Activated naive CD4-positive, alpha-beta T cell treated with Interleukin-2 at 50 U/mL for 16 hours (primary cell): ENCODE measurements at regions not wholly inside any gene's neighbourhood (a gene's known extent, or its start where the extent isn't known, plus 50 kb on each side); places are given as distances from the start of the nearest gene placed in this dataset.
"Not testable (repeated sequence)": the region's sequence is repeated elsewhere in the genome, so short reads cannot be mapped to it uniquely, and the experiment has no call there.

Source experiments
- DNase-seq: peaks from one replicate; pipeline ENCODE4 v3.0.0-alpha.2; 2020

DNA sequence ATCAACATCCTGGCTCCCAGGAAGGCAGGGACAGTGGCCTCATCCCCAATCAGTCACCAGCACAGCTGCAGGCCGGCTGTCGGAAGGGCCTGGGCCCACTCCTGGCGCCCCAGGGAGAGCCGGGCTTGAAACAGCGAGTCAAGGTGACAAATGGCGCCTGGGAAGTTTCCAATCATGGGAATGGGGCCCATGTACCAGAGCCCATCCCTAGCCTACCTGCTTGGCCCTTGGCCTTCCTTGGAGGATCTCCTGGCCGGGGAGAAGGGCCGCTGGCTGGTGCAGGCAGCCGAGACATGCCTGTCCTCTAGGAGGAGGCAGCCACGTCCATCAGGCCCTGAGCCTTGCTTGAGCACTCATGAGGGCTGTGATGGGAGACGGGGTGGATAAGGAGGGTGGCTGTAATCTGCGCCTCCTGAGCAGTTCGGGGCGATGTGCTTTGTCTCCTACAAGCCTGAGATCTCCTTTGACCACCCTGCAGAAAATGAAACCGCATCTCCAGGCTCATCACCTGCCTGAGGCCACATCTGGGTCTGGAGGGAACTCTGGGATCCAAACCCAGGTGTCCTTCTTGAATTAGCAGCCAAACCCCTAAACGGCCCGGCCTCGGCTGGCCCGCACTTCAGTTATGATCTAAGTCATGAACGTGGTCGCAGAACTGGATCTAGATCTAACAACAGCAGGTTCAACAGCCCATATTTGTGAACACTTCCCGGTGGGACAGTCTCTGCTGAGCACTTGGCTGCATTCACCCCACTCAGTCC, 862.0 kb downstream of the TBC1D22A start:
- DNase-seq, result no peak

DNA sequence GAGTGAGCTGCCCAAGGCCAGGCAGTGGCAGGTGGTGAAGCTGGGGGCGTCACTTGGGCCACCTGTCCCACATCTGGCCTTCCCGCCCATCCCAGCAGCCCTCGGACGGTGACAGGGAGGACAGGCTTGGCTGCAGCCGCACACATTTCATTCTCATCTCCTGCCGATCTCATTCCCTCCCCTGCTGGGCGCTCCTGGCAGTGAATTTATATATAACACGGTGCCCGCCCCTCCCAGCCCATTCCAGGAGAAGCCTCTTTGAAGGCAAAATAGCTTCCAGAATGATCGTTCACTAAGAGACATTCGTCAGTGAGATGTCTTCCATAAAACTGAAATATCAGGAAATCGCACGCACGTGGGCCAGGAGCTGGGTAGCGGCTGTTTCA, 861.3 kb downstream of the TBC1D22A start:
- DNase-seq, result no peak

DNA sequence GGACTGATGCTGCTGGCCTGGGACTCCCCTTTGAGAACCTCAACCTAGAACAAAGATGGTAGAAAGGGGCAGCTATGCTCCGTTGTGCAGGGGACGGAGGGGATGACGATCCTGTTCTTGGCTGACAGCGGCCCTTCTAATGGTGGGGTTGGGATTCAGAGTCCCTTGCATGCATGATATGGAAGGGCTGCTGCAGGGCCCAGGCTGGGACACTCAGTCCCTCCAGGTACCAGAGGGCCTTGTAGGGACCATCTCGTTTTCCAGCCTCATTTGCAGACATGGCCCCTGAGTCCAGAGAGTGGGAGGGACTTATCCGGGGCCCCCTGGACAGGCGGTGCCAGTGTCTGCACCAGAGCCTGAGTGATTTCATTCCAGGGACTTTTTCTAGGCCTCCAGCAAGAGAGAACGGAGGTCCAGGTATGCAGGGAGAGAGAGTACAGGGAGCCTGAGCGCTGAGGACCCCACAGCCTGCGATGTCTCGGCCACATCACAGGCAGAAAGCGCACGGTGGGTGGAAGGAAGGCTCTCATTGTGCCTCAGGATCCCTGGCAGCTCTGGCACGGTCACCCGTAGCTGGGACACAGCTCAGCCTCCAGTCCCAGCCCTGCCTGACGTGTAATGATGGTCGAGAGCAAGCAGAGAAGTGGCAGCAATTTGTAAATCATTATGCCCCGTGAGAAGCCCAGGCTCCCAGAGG, 860.8 kb downstream of the TBC1D22A start:
- no peak for DNase-seq

DNA sequence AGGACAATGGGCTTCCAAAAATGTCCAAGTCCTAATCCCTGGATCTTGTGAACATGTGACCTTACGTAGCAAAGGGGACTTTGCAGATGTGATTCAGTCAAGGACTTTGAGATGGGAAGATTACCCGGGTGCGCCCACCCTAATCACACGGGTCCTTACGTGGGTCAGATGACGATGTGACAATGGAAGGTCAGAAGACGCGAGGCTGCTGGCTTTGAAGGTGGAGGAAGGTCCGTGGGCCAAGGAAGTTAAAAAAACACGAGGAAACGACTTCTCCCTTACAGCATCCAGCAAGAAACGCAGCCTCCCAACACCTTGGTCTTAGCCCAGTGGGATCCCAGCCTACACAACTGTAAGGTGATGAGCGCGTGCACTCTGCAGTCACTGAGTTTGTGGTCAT, 860.1 kb downstream of the TBC1D22A start:
- DNase-seq, result no peak

DNA sequence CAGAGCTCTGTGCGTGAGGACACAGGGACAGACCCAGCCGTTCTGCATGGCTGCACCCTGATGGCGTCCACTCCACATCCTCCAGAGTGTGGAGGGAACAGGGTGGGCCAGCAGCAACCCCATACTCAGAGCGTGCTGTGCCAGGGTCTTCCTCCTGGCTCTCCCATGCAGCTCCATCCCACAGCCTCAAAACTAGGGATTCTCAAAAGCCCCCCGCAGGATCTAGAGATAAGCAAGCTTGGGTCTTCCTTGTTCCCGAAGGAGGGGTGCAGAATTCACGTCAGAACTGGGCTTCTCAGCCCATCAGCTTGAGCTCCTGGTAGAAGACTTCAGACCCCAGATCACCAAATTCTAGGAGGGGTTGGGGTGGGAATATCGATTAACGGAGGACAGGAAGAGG, 858.8 kb downstream of the TBC1D22A start:
- no peak for DNase-seq

DNA sequence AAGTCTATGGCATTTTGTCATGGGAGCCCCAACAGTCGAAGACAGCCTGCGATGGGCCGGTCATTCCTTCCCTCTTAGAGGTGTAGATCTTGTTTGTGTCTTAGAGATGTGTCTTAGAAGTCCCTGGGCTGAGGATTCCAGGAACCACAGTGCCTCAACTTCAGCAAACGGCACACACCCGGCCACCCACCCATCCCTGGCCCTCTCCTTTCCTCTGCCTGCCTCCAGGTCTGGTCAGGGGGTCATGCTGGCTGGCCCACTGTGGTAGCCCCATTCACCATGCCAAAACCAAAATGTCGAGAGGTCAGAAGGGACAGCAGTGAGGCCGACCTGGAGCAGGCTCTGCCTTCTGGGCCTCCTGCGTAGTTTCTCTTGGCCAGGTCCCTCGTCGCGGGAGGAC, 857.9 kb downstream of the TBC1D22A start:
- no peak for DNase-seq

DNA sequence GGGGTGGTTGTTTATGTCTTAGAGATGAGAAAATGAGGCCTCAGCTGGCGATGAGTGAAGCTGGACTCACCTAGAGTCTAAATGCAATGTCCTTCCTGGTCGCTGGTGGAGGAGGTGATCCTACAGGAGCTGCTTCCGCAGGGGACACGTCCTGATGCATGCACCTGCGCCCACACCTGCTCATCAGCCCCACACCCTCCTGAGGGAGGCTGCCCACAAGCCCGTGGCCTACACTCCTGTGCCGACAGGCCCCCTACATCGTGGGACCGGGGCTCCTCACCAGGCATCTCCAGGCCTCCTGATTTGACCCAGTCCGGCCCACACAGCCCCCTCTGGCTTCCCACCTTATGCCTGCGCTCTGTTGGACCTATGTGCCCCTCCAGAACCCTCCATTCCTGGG, 857.2 kb downstream of the TBC1D22A start:
- DNase-seq, result no peak

DNA sequence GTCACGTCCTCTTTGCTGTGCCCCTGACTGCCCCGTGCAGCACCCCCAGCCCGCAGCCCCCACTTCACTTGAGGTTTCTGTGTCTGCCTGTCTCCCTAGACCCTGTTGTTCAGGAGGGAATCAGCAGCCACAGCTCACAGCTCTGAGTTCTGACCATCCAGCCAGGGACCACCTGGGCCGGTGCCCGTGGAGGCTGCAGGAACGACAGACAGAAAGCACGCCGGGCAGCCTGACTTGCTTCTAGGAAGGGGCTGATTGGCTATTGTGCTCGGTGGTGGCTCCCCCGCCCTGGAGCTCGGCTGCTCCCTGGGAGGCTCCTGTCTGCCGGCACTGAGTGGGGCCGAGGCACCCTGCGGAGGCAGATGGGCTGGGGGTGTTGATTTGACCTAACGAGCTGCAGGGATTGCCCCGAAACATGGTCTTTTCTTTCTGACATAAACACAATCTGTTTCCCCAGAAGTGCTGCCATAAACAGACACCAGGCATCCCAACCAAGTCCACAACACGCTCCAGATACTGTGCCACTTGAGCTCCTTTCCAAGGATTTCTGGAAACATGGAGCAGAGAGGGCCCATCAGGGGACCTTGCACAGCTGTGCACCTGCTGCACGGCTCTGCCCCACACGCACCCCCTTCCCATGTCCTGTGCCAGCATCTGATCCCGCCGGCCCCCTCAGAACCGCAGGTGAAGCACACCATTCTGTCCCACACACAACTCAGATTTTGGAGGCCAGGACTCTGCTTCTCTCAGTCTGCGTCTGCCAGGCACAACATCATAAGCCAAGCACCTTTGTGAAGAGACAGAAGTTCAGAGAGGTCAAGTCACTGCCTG, 855.9 kb downstream of the TBC1D22A start:
- no peak for DNase-seq

DNA sequence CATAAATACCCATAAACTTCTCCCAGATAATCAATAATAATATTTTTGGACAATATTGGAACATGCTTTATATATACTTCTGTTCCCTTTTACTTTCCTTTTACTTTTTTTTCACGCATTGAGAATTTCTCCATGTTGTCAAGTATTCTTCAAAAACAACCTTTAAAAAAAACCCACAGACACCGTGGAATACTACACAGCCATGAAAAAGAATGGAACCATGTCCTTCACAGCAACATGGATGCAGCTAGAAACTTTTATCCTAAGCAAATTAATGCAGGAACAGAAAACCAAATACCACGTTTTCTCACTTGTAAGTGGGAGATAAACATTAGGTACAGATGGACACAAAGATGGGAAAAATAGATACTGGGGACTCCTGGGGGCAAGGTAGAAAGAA, 854.7 kb downstream of the TBC1D22A start:
- no peak for DNase-seq

DNA sequence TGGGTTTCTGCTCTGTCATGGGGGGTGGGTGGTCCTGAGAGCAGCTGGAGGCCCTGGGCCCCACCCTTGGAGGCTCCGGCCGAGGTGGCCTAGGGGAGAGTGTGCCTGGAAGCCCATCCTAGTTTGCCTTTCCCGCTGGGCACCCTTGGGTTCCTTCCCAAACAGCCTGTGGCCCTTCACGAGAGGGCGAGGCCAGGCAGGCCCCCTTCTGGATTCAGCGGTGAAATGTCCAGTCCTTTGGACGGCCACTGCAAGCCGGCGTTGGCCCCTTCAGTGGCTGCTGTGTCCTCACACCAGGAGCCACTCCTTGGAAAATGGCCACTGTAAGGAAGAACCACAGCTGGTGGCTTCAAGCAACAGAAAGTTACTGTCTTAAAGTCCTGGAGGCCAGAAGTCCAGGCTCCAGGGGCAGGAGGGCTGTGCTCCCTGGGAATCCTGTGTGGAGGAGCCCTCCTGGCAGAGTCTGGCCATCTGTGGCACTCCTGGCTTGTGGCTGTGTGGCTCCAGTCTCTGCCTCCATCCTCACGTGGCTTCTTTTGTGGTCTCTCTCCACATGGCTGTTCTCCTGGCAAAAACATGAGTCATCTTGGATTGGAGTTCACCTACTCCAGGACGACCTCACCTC, 854.1 kb downstream of the TBC1D22A start:
- DNase-seq, result no peak

DNA sequence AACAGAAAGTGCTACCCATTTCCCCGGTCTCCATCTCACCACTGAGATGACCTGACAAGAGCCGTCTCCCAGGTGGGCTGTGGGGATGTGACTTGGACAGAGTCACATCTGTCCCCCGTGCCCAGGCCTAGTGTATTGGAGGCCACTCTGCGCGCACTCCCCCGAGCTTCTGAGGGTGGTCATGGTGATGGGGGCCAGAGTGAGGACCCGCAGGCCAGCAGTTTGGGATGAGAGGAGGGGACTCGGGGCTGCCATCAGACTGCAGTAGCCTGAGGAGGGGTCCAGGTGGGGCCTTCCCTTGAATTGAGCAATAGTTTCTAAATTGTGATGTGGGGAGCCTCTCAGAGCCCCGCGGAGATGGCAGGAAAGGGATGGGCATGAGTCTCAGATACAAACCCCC, 852.6 kb downstream of the TBC1D22A start:
- no peak for DNase-seq

DNA sequence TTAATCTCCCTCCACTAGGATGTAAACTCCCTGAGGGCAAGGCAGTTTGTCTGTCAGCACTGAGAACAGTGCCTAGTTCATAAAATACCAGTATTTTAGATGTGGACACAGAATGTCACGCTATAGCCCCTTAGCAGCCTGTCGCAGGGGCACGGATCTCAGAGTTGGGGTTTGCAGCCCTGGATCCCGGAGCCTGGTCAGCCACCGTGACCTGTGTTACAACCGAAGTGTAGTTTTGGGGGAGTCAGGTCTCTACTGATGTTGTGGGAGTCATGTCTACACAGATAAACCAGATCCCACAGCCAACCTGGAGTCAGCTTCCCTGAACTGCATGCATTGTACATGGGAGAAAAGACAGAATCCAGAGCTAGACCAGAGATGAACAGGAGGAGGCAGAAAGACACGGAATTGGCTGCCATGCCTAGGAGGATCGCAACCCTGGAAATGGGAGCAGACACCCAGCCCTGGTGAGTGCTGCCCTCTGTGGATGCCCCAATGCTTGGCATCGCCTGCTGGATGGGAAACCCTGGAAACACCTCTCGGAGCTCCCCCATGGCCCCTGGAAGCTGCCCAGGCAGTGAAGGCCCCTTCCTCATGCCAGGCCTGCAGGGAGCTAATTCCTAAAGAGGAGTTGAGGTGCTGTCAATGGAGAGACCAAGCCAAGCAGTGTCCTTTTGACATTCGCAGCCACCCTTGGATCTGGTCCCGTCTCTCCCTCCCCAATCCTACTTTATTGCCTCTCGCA, 851.3 kb downstream of the TBC1D22A start:
- no peak for DNase-seq

DNA sequence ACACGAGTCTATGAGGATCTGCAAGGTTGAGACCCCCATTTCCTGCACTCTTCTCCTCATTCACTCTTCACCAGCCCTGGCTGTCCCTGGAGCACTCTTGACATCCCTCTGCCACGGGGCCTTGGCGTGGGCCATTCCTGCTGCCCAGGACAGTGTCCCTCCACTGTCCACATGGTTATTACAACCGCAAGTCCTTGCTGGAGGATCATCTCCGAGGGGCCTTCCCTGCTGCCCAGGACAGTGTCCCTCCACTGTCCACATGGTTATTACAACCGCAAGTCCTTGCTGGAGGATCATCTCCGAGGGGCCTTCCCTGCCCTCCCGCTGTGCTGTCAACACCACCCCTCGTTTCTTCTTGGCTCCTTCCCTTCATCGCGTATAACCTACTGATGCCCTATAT, 850.7 kb downstream of the TBC1D22A start:
- not testable (repeated sequence) for DNase-seq

DNA sequence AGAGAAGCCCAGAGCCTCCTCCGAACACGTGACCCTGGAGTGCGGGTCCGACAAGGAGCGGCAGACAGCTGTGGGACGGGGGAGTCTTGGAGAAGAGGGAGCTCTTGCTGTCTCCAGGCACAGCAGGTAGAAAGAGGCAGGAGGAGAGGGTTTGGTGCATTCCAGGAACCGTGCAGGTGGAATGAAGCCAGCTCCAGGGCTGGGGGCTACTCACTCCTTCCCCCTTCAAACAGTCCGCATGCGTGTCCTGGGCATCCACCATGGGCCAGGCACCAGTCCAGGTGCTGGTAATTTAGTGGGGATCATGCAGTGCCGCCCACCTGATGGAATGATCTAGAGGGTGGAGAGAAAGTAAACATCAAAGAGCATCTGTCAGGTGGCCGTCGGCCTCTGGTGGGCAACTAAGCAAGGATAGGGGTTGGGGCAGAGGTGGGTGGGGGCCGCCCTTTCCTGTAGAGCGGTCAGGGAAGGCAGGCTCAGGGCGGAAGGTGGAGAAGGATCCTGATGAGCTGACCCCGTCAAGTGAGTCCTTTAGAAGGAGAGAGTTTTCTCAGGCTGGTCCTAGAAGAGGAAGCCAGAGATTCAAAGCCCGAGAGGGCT, 850.0 kb downstream of the TBC1D22A start:
- DNase-seq, result no peak

DNA sequence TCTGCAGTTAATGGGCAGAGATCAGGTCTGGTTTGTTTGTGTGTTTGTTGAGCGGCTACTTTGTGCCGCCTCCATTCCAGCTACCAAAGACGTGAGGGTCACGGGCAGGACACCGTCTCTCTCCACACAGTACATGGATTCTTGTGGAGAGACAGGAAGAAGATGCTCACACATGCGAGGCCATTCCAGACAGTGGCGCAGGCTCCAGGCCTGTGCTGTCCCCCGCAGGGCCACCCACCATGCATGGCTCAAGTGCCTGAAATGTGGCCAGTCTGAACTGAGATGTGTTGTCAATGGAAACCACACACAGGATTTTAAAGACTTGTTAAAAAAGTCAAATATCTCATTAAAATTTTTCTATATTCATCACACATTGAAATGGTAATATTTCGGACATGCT, 848.3 kb downstream of the TBC1D22A start:
- no peak for DNase-seq

DNA sequence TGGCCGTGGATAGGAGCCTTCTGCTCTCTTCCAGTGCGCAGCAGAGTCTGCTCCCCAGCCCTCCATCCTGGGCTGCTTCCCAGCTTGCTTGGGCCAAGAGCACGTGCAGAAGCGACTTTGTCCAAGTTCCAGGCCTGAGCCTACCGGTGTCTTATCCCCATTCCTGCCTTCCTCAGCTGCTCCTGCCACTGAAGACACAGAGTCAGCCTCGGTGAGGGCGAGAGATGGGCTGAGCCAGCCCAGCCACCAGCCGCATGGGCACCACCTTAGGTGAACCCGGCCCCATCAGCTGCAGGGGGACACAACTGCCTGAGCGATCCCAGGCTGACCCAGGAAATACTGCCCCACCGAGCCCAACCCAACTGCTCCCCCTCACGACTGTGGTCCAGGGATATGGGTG, 847.8 kb downstream of the TBC1D22A start:
- DNase-seq, result no peak

DNA sequence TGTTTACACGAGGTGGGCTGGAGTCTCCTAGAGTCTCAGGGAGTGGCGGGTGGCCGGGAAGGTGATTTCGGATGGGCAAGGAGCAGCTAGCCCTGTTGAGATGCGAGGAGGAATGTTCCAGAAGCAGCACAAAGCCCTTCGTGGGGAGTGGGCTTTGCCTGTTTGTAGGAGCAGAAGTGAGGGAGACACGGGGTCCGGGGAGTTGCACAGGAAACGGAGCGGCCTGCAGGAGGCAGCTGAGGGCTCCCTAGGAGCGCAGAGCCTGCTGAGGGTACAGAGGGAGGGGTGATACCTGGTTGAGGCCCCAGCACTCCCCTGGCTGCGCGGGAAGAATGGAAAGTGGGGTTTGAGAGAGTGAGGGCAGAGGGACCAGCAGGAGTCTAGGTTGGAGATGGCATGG, 847.2 kb downstream of the TBC1D22A start:
- no peak for DNase-seq

DNA sequence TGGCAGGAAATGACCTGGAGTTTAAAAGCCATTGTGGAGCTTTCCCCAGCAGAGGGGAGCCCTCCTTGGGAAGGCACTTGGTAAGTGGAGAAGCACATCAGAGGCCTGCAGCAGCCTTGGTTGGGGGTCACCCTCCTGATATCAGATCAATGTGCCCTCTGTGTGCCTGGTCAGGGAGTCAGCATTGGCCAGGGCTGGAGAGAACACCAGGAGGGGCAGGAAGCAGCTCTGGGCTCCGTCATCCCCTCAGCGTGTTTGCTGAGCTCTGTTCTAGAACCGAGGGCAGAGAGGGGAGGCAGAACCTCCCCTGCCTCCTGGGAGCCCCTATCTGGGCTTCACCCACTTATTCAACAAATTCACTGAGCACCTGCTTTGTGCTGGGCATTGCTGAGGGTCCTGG, 846.0 kb downstream of the TBC1D22A start:
- DNase-seq, result no peak

DNA sequence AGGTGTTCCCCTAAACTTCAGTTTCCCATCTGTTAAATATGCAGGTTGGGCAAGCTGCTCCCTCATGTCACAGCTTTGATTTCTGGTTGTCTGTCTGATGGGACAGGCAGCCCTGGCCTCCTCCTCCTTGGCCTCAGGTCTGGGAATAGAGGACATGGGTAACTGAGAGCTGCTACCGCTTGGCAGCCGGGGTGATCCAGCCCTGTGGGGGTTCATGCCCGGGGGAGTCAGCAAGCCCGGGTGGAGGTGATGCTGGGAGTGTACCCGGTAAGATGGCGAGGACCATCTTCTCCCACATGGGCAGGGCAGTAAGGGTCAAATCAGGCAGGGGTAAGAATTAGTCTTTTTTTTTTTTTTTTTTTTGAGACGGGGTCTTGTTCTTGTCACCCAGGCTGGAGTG, 845.0 kb downstream of the TBC1D22A start:
- no peak for DNase-seq

DNA sequence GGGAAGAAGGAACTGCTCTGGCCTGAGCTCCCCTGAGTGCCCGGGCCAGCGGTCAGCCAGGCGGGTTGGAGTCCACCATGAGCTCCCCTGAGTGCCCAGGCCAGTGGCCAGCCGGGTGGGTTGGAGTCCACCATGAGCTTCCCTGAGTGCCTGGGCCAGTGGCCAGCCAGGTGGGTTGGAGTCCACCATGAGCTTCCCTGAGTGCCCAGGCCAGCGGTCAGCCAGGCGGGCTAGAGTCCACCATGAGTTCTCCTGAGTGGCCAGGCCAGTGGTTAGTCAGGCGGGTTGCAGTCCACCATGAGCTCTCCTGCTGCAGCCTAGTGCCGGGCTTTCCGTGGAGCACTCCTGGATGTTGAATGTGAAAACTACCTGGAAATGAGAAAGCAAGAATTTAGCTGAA, 844.0 kb downstream of the TBC1D22A start:
- DNase-seq, result no peak

DNA sequence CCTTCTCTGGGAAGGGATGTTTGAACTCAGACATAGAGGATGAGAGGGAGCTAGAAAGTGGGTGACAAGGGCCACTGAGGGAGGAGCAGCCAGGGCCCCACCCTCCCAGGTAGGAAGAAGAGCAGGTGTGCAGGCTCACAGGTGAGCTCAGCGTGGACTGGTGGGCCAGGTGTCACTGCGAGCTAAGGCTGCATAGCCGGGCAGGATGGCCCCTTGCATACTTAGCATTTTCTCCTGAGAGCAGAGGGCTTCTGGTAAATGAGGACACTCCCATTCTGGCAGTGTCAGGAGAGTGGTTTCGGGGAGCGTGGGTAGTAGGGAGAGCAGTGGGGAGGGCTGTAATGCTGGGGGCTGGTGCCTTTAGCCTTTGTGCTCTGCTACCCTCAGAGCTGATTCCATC, 843.4 kb downstream of the TBC1D22A start:
- no peak for DNase-seq

DNA sequence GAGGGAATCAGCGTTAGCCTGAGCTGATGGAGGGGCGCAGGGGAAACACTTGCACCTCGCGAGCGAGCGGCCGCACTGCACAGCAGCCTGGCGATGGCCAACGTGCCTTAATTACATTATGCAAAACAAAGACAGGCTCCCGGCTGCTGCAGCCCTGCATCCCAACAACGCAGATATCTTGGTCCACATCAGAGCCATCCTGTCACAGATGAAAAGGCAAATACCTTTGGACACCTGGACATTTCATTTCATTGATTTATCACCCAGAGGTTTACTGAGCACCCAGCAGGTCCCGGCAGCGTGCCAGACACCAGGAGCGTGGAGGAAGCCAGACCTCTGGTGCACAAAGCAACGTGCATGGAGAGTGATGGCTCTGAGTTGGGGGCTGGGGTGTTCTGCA, 843.0 kb downstream of the TBC1D22A start:
- no peak for DNase-seq
